Trophoblast cell (in vitro differentiated cells and primary cell): ENCODE measurements at regions not wholly inside any gene's neighbourhood (a gene's known extent, or its start where the extent isn't known, plus 50 kb on each side); places are given as distances from the start of the nearest gene placed in this dataset.

Source experiments
- DNase-seq, 2 donors: peaks; one replicate each; pipeline ENCODE4 v3.0.0-alpha.2; 2016
- H2AFZ ChIP-seq: 2 replicates; pipeline ENCODE4 v1.6.1; 2013; ENCODE audit warnings: low read length, moderate library complexity, mild to moderate bottlenecking; ENCODE audit not compliant: insufficient read depth, poor library complexity
- H2AK5ac ChIP-seq: 2 replicates; pipeline ENCODE4 v1.6.1; 2013; ENCODE audit warnings: mild to moderate bottlenecking, low read length
- H2BK120ac ChIP-seq: 2 replicates; pipeline ENCODE4 v1.6.1; 2013; ENCODE audit warnings: low read length, mild to moderate bottlenecking, moderate library complexity; ENCODE audit not compliant: insufficient read depth, poor library complexity
- H2BK12ac ChIP-seq: 2 replicates; pipeline ENCODE4 v1.6.1; 2013; ENCODE audit warnings: mild to moderate bottlenecking, low read length, moderate library complexity
- H2BK5ac ChIP-seq: 2 replicates; pipeline ENCODE4 v1.6.1; 2013; ENCODE audit warnings: low read length, low read depth, moderate library complexity, mild to moderate bottlenecking; ENCODE audit not compliant: poor library complexity
- H3K14ac ChIP-seq: 2 replicates; pipeline ENCODE4 v1.6.1; 2013; ENCODE audit warnings: mild to moderate bottlenecking, low read length
- H3K18ac ChIP-seq: 2 replicates; pipeline ENCODE4 v1.6.1; 2013; ENCODE audit warnings: mild to moderate bottlenecking, low read length
- H3K23ac ChIP-seq: 2 replicates; pipeline ENCODE4 v1.6.1; 2013; ENCODE audit warnings: low read length
- H3K27ac ChIP-seq: 2 replicates; pipeline ENCODE4 v1.5.1; 2013; ENCODE audit warnings: low read depth, mild to moderate bottlenecking, inconsistent platforms, low read length, moderate library complexity
- H3K27me3 ChIP-seq: 2 replicates; pipeline ENCODE4 v1.6.1; 2013; ENCODE audit warnings: inconsistent platforms, mild to moderate bottlenecking, low read length, moderate library complexity; ENCODE audit not compliant: insufficient read depth
- H3K36me3 ChIP-seq, 2 experiments: 1 replicate in 1 of 2; 2 replicates in 1 of 2; pipeline ENCODE4 v1.6.1; 2013; ENCODE audit warnings: low read length in 2 of 2, mild to moderate bottlenecking in 2 of 2, moderate library complexity in 1 of 2; ENCODE audit not compliant: insufficient read depth in 2 of 2, control insufficient read depth in 1 of 2
- H3K4ac ChIP-seq: 2 replicates; pipeline ENCODE4 v1.6.1; 2013; ENCODE audit warnings: low read depth, mild to moderate bottlenecking, low read length, moderate library complexity
- H3K4me1 ChIP-seq, 2 experiments: 1 replicate in 1 of 2; 2 replicates in 1 of 2; pipeline ENCODE4 v1.6.1; 2013; ENCODE audit warnings: low read length in 2 of 2, mild to moderate bottlenecking in 2 of 2, moderate library complexity in 1 of 2; ENCODE audit not compliant: insufficient read depth in 2 of 2, control insufficient read depth in 1 of 2
- H3K4me2 ChIP-seq: 2 replicates; pipeline ENCODE4 v1.6.1; 2013; ENCODE audit warnings: inconsistent platforms, mild to moderate bottlenecking, low read length, moderate library complexity
- H3K4me3 ChIP-seq: 2 replicates; pipeline ENCODE4 v1.5.1; 2013; ENCODE audit warnings: mild to moderate bottlenecking, low read depth, low read length, inconsistent platforms
- H3K79me1 ChIP-seq: one replicate; pipeline ENCODE4 v1.6.1; 2013; ENCODE audit warnings: low read length
- H3K79me2 ChIP-seq: 2 replicates; pipeline ENCODE4 v1.6.1; 2013; ENCODE audit warnings: low read length, mild to moderate bottlenecking; ENCODE audit not compliant: control insufficient read depth, insufficient read depth, poor library complexity
- H3K9ac ChIP-seq: 2 replicates; pipeline ENCODE4 v1.6.1; 2013; ENCODE audit warnings: mild to moderate bottlenecking, low read length
- H3K9me3 ChIP-seq: 2 replicates; pipeline ENCODE4 v1.6.1; 2013; ENCODE audit warnings: low read depth, mild to moderate bottlenecking, control low read depth, inconsistent platforms, low read length; ENCODE audit not compliant: insufficient read depth
- H4K12ac ChIP-seq: 2 replicates; pipeline ENCODE4 v1.6.1; 2013; ENCODE audit warnings: low read depth, mild to moderate bottlenecking, low read length, moderate library complexity
- H4K8ac ChIP-seq: 2 replicates; pipeline ENCODE4 v1.6.1; 2013; ENCODE audit warnings: low read depth, mild to moderate bottlenecking, low read length, moderate library complexity
- H4K91ac ChIP-seq: one replicate; pipeline ENCODE4 v1.6.1; 2013; ENCODE audit warnings: low read depth, mild to moderate bottlenecking, low read length, moderate library complexity
- WGBS: extraction: QIAGEN DNeasy Blood & Tissue Kit; methylation state at CpG from one replicate; pipeline ENCODE4 v1.1.7; 2013; ENCODE audit warnings: missing lambda C conversion rate; ENCODE audit not compliant: insufficient read length, insufficient coverage; ENCODE audit errors: extremely low coverage; 5-methylcytosine and 5-hydroxymethylcytosine counted together

GRCh38 chr1:57839067-57839466 is 415.2 kb upstream of the DAB1 start:
- Histone ChIP-seq H4K91ac (no peak overlapping the region), H3K79me1 (no peaks in the 10 kb centered on the region), H3K9ac (no peak overlapping the region), H2AFZ (no peak overlapping the region), H3K4ac (no peak overlapping the region), H3K4me3 (no peak overlapping the region), H2BK120ac (no peak overlapping the region), H4K12ac (no peak overlapping the region), H3K79me2 (no peaks in the 10 kb centered on the region), H3K27me3 (no peaks in the 10 kb centered on the region), H4K8ac (no peak overlapping the region), H3K27ac (no peak overlapping the region), H2BK12ac (no peak overlapping the region), H3K36me3 (no peaks in the 10 kb centered on the region), H2AK5ac (no peak overlapping the region), H3K4me1 (no peaks in the 10 kb centered on the region), H3K23ac (no peak overlapping the region), H2BK5ac (no peak overlapping the region), H3K14ac (no peak overlapping the region), H3K4me2 (no peak overlapping the region), H3K18ac (no peak overlapping the region), H3K9me3 (peaks cover 6% of the 10 kb centered on the region)
- no CpG with 5 or more reads among the region's 1 CpG for WGBS
- DNase-seq, result no peak

- Histone ChIP-seq H3K27me3 (no peaks in the 10 kb centered on the region), H2BK12ac (no peak overlapping the region), H2AFZ (no peak overlapping the region), H3K27ac (no peak overlapping the region), H3K79me2 (no peaks in the 10 kb centered on the region), H3K4me2 (no peak overlapping the region), H3K36me3 (no peaks in the 10 kb centered on the region), H4K8ac (no peak overlapping the region), H2BK5ac (no peak overlapping the region), H3K23ac (no peak overlapping the region), H3K4me3 (no peak overlapping the region), H3K9me3 (no peaks in the 10 kb centered on the region), H2BK120ac (no peak overlapping the region), H3K14ac (no peak overlapping the region), H2AK5ac (no peak overlapping the region), H3K4ac (no peak overlapping the region), H3K9ac (no peak overlapping the region), H4K91ac (no peak overlapping the region), H3K18ac (no peak overlapping the region), H3K79me1 (no peaks in the 10 kb centered on the region), H4K12ac (no peak overlapping the region), H3K4me1 (no peaks in the 10 kb centered on the region)
- WGBS, result no CpG with 5 or more reads among the region's 5 CpGs
- no peak for DNase-seq
These were observed 411.8 kb upstream of the DAB1 start for GRCh38 chr1:57835620-57836019.

GRCh38 chr1:57833296-57833695 is 409.4 kb upstream of the DAB1 start:
- no peak overlapping the region for H2AFZ ChIP-seq
- H3K14ac ChIP-seq, result no peak overlapping the region
- H3K27ac ChIP-seq, result no peak overlapping the region
- no peaks in the 10 kb centered on the region for H3K9me3 ChIP-seq
- no peaks in the 10 kb centered on the region for H3K4me1 ChIP-seq
- no peak overlapping the region for H4K91ac ChIP-seq
- H2BK5ac ChIP-seq, result no peak overlapping the region
- H2AK5ac ChIP-seq, result no peak overlapping the region
- no peak overlapping the region for H2BK120ac ChIP-seq
- no peaks in the 10 kb centered on the region for H3K27me3 ChIP-seq
- no peak overlapping the region for H2BK12ac ChIP-seq
- H3K4ac ChIP-seq, result no peak overlapping the region
- no peak for DNase-seq
- no CpG with 5 or more reads among the region's 2 CpGs for WGBS
- no peak overlapping the region for H3K23ac ChIP-seq
- H3K79me2 ChIP-seq, result no peaks in the 10 kb centered on the region
- H3K9ac ChIP-seq, result no peak overlapping the region
- H3K79me1 ChIP-seq, result no peaks in the 10 kb centered on the region
- no peak overlapping the region for H4K8ac ChIP-seq
- no peak overlapping the region for H3K4me2 ChIP-seq
- no peak overlapping the region for H4K12ac ChIP-seq
- no peak overlapping the region for H3K4me3 ChIP-seq
- no peaks in the 10 kb centered on the region for H3K36me3 ChIP-seq
- no peak overlapping the region for H3K18ac ChIP-seq

GRCh38 chr1:57832612-57833011 is 408.8 kb upstream of the DAB1 start:
- Histone ChIP-seq H3K27me3 (no peaks in the 10 kb centered on the region), H3K4me3 (no peak overlapping the region), H4K12ac (no peak overlapping the region), H3K14ac (no peak overlapping the region), H4K8ac (no peak overlapping the region), H4K91ac (no peak overlapping the region), H3K79me1 (no peaks in the 10 kb centered on the region), H2AK5ac (no peak overlapping the region), H3K4ac (no peak overlapping the region), H3K4me2 (no peak overlapping the region), H2BK120ac (no peak overlapping the region), H2AFZ (no peak overlapping the region), H3K79me2 (no peaks in the 10 kb centered on the region), H3K9ac (no peak overlapping the region), H2BK5ac (no peak overlapping the region), H3K23ac (no peak overlapping the region), H3K18ac (no peak overlapping the region), H2BK12ac (no peak overlapping the region), H3K36me3 (no peaks in the 10 kb centered on the region), H3K27ac (no peak overlapping the region), H3K4me1 (no peaks in the 10 kb centered on the region), H3K9me3 (no peaks in the 10 kb centered on the region)
- no peak for DNase-seq
